Breast epithelium (tissue), 4 donors: ENCODE measurements at regions not wholly inside any gene's neighbourhood (a gene's known extent, or its start where the extent isn't known, plus 50 kb on each side); places are given as distances from the start of the nearest gene placed in this dataset.

Source experiments
- DNase-seq, 2 donors: peaks; one replicate each; pipeline ENCODE4 v3.0.0-alpha.2; 2019; ENCODE audit warnings: low spot score in 2 of 2
- H3K27ac ChIP-seq, 2 donors: fragments of 200-600 bp; sonication (generic) in 1 of 2; one replicate each; pipeline ENCODE4 v1.5.1; 2016 to 2019; ENCODE audit warnings: mild to moderate bottlenecking in 1 of 2
- H3K27me3 ChIP-seq, 2 donors: fragments of 200-600 bp; sonication (generic) in 1 of 2; one replicate each; pipeline versions ENCODE4 v1.5.1 to v1.6.0; 2017 to 2019; ENCODE audit warnings: control low read depth in 1 of 2, mild to moderate bottlenecking in 1 of 2
- H3K36me3 ChIP-seq: fragments of 200-600 bp; one replicate; pipeline ENCODE4 v1.5.1; 2019
- H3K4me1 ChIP-seq, 2 donors: fragments of 200-600 bp; sonication (generic); one replicate each; pipeline ENCODE4 v1.5.1; 2016 to 2019; ENCODE audit warnings: control low read depth in 1 of 2
- H3K4me3 ChIP-seq, 3 donors: fragments of 200-600 bp; sonication (generic); 1 replicate in 2 of 3; 2 replicates in 1 of 3; pipeline ENCODE4 v1.5.1; 2016 to 2019; ENCODE audit warnings: mild to moderate bottlenecking in 3 of 3, moderate library complexity in 2 of 3
- H3K9me3 ChIP-seq, 2 donors: fragments of 200-600 bp; sonication (generic) in 1 of 2; one replicate each; pipeline ENCODE4 v1.5.1; 2016 to 2019; ENCODE audit warnings: control low read depth in 1 of 2
- CTCF ChIP-seq, 3 donors: fragments of 450-650 bp; IDR thresholded peaks; one replicate each; pipeline ENCODE4 v1.5.1; 2016 to 2017; ENCODE audit warnings: antibody characterized with exemption in 3 of 3, mild to moderate bottlenecking in 3 of 3, moderate library complexity in 3 of 3
- POLR2A ChIP-seq: fragments of 450-650 bp; IDR thresholded peaks from one replicate; pipeline ENCODE4 v1.6.1; 2016; ENCODE audit warnings: antibody characterized with exemption, mild to moderate bottlenecking, moderate library complexity
- POLR2AphosphoS5 ChIP-seq, 3 donors: sonication (generic); formaldehyde crosslinking; IDR thresholded peaks; one replicate each; pipeline ENCODE4 v1.6.1; 2017; ENCODE audit warnings: antibody characterized with exemption in 3 of 3
- intact Hi-C: fragments of 100-400 bp; cut with DNase I; formaldehyde crosslinking; loops from one replicate; pipeline ENCODE4 v1.15.1; 2023; ENCODE audit warnings: low total_unique reads

- Histone ChIP-seq H3K4me3 (no peak overlapping the region), H3K36me3 (no peaks in the 10 kb centered on the region), H3K27me3 (no peaks in the 10 kb centered on the region), H3K4me1 (no peaks in the 10 kb centered on the region), H3K9me3 (no peaks in the 10 kb centered on the region), H3K27ac (no peak overlapping the region)
- intact Hi-C loops, result no loop called here
- DNase-seq, result no peak
- TF ChIP-seq POLR2AphosphoS5 (IDR thresholded peaks at IDR 0.05) (no peak), CTCF (IDR thresholded peaks at IDR 0.05) (no peak), POLR2A (no peak)
Measured at GRCh38 chr7:35546691-35547429, 148.1 kb downstream of the HERPUD2 start.

- Histone ChIP-seq H3K4me3 (no peak overlapping the region), H3K27me3 (no peaks in the 10 kb centered on the region), H3K4me1 (no peaks in the 10 kb centered on the region), H3K36me3 (no peaks in the 10 kb centered on the region), H3K9me3 (no peaks in the 10 kb centered on the region), H3K27ac (no peak overlapping the region)
- TF ChIP-seq CTCF (IDR thresholded peaks at IDR 0.05) (no peak), POLR2AphosphoS5 (IDR thresholded peaks at IDR 0.05) (no peak), POLR2A (no peak)
- intact Hi-C loops, result no loop called here
- no peak for DNase-seq
Measured at GRCh38 chr7:35545831-35546230, 149.1 kb downstream of the HERPUD2 start.

GRCh38 chr7:35544028-35544742, 150.8 kb downstream of the HERPUD2 start:
- TF ChIP-seq POLR2AphosphoS5 (IDR thresholded peaks at IDR 0.05) (no peak), POLR2A (no peak), CTCF (IDR thresholded peaks at IDR 0.05) (no peak)
- Histone ChIP-seq H3K36me3 (no peaks in the 10 kb centered on the region), H3K4me1 (no peaks in the 10 kb centered on the region), H3K9me3 (no peaks in the 10 kb centered on the region), H3K4me3 (no peak overlapping the region), H3K27me3 (no peaks in the 10 kb centered on the region), H3K27ac (no peak overlapping the region)
- intact Hi-C loops, result no loop called here
- no peak for DNase-seq

GRCh38 chr7:35537067-35538023, 157.6 kb downstream of the HERPUD2 start:
- intact Hi-C loops, result no loop called here
- TF ChIP-seq POLR2A, result no peak
- peak; percentile 35 to 82 (median 77) for TF ChIP-seq CTCF (IDR thresholded peaks at IDR 0.05)
- no peak for TF ChIP-seq POLR2AphosphoS5 (IDR thresholded peaks at IDR 0.05)
- DNase-seq, result peak; percentile 37 to 77

More at GRCh38 chr7:35537067-35538023, 157.6 kb downstream of the HERPUD2 start:
- no peaks in the 10 kb centered on the region for H3K36me3 ChIP-seq
- no peaks in the 10 kb centered on the region for H3K27me3 ChIP-seq
- no peaks in the 10 kb centered on the region for H3K9me3 ChIP-seq
- no peak overlapping the region for H3K27ac ChIP-seq
- peak overlapping the region; percentile 35 to 72 (median 47) for H3K4me3 ChIP-seq
- H3K4me1 ChIP-seq, result no peaks in the 10 kb centered on the region
